GM19397 (cell line): ENCODE measurements at regions not wholly inside any gene's neighbourhood (a gene's known extent, or its start where the extent isn't known, plus 50 kb on each side); places are given as distances from the start of the nearest gene placed in this dataset.
"Not testable (repeated sequence)": the region's sequence is repeated elsewhere in the genome, so short reads cannot be mapped to it uniquely, and the experiment has no call there.

ENCODE experiments used
- ATAC-seq: cut with Tn5 transposase; IDR thresholded peaks from one replicate; pipeline ENCODE4 v1.9.1; 2021; ENCODE audit warnings: mild to moderate bottlenecking, moderate library complexity; ENCODE audit not compliant: unreplicated experiment

DNA sequence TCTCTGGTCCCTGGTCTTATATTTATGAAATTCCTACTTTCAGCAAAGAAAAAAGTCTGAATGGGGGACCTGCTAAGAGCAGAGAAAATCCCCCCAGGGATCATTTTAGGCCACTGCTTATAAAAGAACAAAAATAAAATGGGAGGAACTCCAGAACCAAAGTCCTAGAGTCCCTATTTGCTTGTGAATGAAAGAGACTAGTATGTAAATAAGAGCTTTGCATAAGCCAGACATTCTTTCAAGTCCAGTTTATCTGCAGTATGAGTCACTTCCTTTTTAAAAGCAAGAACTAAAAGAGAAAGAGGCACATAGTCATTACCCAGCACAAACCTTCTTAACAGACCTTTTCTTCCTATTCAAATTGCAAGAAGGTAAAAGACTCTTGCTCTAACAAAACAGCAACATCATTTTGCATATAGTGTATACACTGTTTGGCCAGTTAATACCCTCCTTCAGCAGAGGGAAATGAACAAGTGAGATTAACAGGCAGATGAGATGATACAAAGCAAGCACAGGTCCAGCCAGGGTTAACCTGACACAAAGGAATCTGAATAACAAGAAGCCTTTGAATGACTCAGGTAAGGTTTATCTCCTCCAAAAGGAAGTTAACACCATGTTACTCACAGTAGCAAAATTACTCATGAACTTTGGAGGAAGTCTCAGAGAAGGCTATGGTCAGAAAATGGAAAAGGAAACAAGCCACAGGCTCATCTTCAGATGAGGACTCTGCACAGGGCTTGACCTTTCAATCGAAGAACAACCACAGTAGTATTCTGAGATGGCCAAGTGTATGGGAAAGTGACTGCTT is 87.3 kb downstream of the PHLDA1 start:
- peak; percentile 95 for ATAC-seq

GRCh38 chr12:75943730-75944096 is 87.9 kb downstream of the PHLDA1 start:
- ATAC-seq, result no peak

GRCh38 chr12:75941661-75942060 is 89.9 kb downstream of the PHLDA1 start:
- ATAC-seq, result not testable (repeated sequence)

GRCh38 chr12:75939016-75939642 is 92.4 kb downstream of the PHLDA1 start:
- ATAC-seq, result no peak

- no peak for ATAC-seq
Measured at GRCh38 chr12:75938189-75938588, 93.4 kb downstream of the PHLDA1 start.

DNA sequence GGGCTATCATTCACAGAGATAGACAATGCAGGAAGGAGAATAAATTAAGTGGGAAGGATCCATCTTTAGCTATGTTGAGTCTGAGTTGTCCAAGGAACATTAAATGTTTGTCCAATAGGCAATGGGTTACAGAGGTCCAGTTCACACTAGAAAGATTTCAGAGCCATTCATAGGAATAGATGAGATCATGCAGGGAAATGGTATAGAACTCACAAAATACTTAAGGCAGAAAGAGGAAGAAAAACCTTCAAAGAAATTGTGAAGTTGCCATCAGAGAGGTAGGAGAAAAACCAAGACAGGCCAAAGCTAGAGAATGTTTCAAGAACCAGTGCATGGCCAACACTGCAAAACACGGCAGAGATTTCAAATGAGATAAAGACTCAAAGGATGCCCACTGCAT is 94.1 kb downstream of the PHLDA1 start:
- ATAC-seq, result no peak

GRCh38 chr12:75936515-75937440 is 94.8 kb downstream of the PHLDA1 start:
- no peak for ATAC-seq

GRCh38 chr12:75935539-75936242 is 95.9 kb downstream of the PHLDA1 start:
- ATAC-seq, result no peak

GRCh38 chr12:75933101-75933500 is 98.5 kb downstream of the PHLDA1 start:
- ATAC-seq, result no peak

DNA sequence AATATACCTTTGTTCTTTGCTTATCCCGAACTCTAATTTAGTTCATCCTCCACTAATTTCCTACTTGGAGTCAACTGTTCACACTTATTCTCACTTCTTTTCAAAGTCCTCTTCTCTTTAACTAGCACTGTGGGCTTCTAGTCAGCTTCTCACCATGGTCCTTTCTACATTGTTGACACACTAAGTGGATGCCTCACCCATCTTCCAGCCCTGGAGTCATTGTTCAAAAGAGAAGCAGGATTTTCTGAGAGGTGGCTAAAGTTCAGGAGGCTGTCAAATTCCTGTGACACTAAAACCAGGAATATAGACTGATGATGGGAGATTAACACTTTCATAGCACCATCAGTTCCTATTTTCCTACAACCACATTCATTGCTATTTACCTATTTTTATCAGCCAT is 99.3 kb downstream of the PHLDA1 start:
- ATAC-seq, result no peak

GRCh38 chr12:75923964-75924666 is 107.5 kb downstream of the PHLDA1 start:
- ATAC-seq, result no peak

- ATAC-seq, result no peak
Measured at GRCh38 chr12:75922944-75923642, 108.5 kb downstream of the PHLDA1 start.

DNA sequence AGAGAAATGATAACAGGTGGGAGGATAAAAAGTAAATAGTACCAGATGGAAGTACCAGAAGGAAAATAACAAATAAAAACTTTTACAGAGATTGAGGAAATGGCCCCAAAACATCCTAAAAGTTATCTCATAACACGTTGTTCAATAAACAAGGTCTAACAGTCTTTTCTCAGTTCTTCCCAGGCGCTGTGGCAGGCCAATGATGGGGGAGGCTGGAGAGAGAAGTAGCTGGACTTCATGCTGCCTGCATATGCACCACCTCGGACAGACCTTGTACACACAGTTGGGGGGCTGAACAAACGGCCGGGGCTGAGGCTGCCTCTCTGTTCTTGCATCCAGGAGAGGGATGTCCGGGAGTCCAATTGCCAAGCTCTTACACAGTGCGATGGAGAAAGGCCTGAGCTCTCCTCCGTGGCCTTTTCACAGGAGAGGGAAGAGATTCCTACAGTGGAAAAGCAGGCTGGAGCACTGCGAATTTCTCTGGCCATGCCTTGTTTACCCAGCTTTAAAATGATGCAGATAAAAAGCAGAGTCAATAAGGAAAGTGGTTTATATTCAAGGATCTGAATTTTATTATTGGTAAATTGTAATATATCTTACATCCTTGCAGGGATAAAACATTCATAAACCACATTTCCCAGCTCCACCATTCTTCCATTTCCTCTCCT is 109.8 kb downstream of the PHLDA1 start:
- ATAC-seq, result no peak

- no peak for ATAC-seq
Measured at GRCh38 chr12:75917715-75918114, 113.9 kb downstream of the PHLDA1 start.

- ATAC-seq, result no peak
Measured at GRCh38 chr12:75917083-75917482, 114.5 kb downstream of the PHLDA1 start.

DNA sequence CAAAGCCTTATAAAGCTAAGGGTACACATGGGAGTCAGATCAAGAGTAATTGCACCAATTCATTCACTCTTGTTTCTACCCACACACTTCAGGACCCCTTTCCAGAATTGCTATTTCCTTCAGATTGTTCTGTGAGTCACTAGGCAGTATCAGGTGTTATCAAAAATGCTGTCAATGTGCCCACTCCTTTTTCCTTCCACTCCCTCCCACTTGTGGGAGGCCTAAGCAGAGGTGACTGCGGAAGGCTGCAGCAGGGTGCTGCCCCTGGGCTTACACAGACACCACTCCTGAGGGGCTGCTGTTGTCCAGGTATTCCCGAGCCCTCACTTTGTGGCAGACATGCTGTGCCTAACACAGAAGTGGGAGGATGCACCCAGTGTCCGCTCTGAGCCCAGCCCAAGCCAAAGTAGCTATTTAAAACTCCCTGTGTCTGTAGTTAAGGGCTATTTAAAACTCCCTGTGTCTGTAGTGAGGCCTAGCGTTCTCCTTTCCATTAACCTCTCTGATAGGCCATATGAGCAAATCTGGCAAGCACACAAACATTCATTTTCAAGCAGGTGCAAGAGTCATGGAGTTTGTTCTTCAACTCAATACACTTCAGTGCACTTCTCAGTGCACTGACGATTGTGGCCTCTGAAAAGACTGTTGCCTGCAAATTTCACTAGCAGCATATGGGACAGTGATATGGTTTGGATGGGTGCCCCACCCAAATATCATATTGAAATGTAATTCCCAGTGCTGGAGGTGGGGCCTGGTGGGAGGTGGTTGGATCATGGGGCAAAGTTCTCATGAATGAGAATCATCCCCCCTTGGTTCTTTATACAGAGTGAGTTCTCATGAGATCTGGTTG is 117.8 kb downstream of the PHLDA1 start:
- ATAC-seq, result no peak

DNA sequence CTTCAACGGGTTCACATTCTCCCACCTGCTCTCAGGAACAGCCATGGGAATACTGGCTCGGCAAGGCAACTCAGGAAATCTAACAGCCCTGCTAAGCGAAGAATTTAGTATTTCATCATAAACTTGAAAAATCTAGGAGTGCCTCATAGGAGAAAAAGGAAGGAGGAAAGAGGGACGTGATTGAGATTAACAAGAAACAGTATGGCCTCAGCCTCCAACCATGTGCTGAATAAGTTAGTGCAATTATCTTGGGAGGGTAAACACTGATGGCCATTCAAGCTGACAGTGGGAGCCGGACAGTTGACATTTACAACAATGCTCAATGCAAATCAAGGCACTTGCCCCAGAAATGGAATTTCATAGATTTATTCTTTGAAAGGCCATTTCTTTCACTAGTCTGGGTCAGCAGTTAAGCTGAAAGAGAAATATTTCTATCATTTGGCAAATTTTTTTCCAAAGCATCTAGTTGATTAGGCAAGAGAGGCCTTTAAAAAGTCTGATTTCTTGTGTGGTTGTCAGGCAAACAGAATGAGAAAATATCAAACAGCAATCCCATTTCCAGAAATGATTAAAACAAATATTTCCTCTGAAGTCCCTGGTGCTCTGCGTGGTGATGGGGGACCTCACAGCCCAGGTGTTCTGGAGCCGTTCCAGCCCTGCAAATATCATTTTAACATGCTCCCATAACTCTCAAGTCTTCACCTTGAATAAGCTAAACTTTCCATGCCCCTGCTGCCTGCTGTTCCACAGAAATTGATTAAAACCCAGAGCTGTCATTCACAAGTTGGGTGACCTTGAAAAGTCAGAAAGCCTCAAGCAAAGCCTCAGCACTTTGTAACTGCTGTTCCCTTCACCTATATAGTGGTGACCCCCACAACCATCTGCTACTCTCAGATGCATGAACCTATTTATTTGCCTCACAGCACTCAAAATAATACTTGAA is 121.6 kb downstream of the PHLDA1 start:
- no peak for ATAC-seq
